Skin of body (tissue), 1 donor: ENCODE measurements at regions not wholly inside any gene's neighbourhood (a gene's known extent, or its start where the extent isn't known, plus 50 kb on each side); places are given as distances from the start of the nearest gene placed in this dataset.
A peak's percentile ranks its signal among the peaks of the same experiment; 100 is the strongest.

ENCODE experiments used
- DNase-seq: peaks from one replicate; lab custom pipeline; 2025; lab: John Stamatoyannopoulos, UW

GRCh38 chr13:78981913-78982312 is 323.0 kb upstream of the OBI1 start:
- DNase-seq, result no peak

GRCh38 chr13:78979349-78979748 is 320.4 kb upstream of the OBI1 start:
- DNase-seq, result no peak

- peak; percentile 47 for DNase-seq
Measured at GRCh38 chr13:78978381-78978998, 319.5 kb upstream of the OBI1 start.

- no peak for DNase-seq
Measured at GRCh38 chr13:78977311-78977710, 318.4 kb upstream of the OBI1 start.

GRCh38 chr13:78976696-78977095 is 317.7 kb upstream of the OBI1 start:
- no peak for DNase-seq

- DNase-seq, result no peak
Measured at GRCh38 chr13:78972561-78972960, 313.6 kb upstream of the OBI1 start.

- no peak for DNase-seq
Measured at GRCh38 chr13:78971355-78972025, 312.5 kb upstream of the OBI1 start.

- DNase-seq, result no peak
Measured at GRCh38 chr13:78960881-78961280, 301.9 kb upstream of the OBI1 start.

GRCh38 chr13:78958006-78958405 is 299.1 kb upstream of the OBI1 start:
- no peak for DNase-seq

GRCh38 chr13:78940455-78941130 is 281.6 kb upstream of the OBI1 start:
- no peak for DNase-seq

GRCh38 chr13:78934336-78934735 is 275.4 kb upstream of the OBI1 start:
- DNase-seq, result no peak

- no peak for DNase-seq
Measured at GRCh38 chr13:78915015-78915414, 256.1 kb upstream of the OBI1 start.

- DNase-seq, result no peak
Measured at GRCh38 chr13:78913656-78914055, 254.7 kb upstream of the OBI1 start.

- DNase-seq, result no peak
Measured at GRCh38 chr13:78910147-78910546, 251.2 kb upstream of the OBI1 start.

- DNase-seq, result no peak
Measured at GRCh38 chr13:78909276-78909675, 250.3 kb upstream of the OBI1 start.

- DNase-seq, result no peak
Measured at GRCh38 chr13:78907006-78907405, 248.1 kb upstream of the OBI1 start.

- DNase-seq, result no peak
Measured at GRCh38 chr13:78897200-78897599, 238.2 kb upstream of the OBI1 start.

- DNase-seq, result no peak
Measured at GRCh38 chr13:78884571-78884970, 225.6 kb upstream of the OBI1 start.

GRCh38 chr13:78881751-78882150 is 222.8 kb upstream of the OBI1 start:
- DNase-seq, result peak; percentile 5

- DNase-seq, result no peak
Measured at GRCh38 chr13:78881054-78881453, 222.1 kb upstream of the OBI1 start.

- DNase-seq, result no peak
Measured at GRCh38 chr13:78876915-78877549, 218.1 kb upstream of the OBI1 start.

- no peak for DNase-seq
Measured at GRCh38 chr13:78875792-78876580, 217.0 kb upstream of the OBI1 start.
